NCI-H2107 (cell line): ENCODE measurements at regions not wholly inside any gene's neighbourhood (a gene's known extent, or its start where the extent isn't known, plus 50 kb on each side); places are given as distances from the start of the nearest gene placed in this dataset.

Source experiments
- DNase-seq: peaks from one replicate; lab custom pipeline; 2025; lab: John Stamatoyannopoulos, UW

GRCh38 chr16:51321251-51321650 is 170.2 kb upstream of the SALL1 start:
- no peak for DNase-seq

GRCh38 chr16:51317575-51317974 is 166.5 kb upstream of the SALL1 start:
- no peak for DNase-seq

GRCh38 chr16:51313198-51313597 is 162.1 kb upstream of the SALL1 start:
- no peak for DNase-seq

- no peak for DNase-seq
These were observed 161.5 kb upstream of the SALL1 start for GRCh38 chr16:51312363-51313150.

GRCh38 chr16:51310159-51310558 is 159.1 kb upstream of the SALL1 start:
- no peak for DNase-seq

- no peak for DNase-seq
These were observed 156.0 kb upstream of the SALL1 start for GRCh38 chr16:51306886-51307595.

- DNase-seq: no peak
These were observed 155.0 kb upstream of the SALL1 start for GRCh38 chr16:51306116-51306515.

- no peak for DNase-seq
These were observed 154.3 kb upstream of the SALL1 start for GRCh38 chr16:51305337-51305736.

GRCh38 chr16:51302042-51302441 is 151.0 kb upstream of the SALL1 start:
- no peak for DNase-seq

GRCh38 chr16:51298800-51299199 is 147.7 kb upstream of the SALL1 start:
- DNase-seq: no peak

GRCh38 chr16:51290442-51291285 is 139.6 kb upstream of the SALL1 start:
- DNase-seq: no peak

- DNase-seq: no peak
These were observed 138.3 kb upstream of the SALL1 start for GRCh38 chr16:51289336-51289735.

- no peak for DNase-seq
These were observed 136.2 kb upstream of the SALL1 start for GRCh38 chr16:51287121-51287755.

GRCh38 chr16:51286272-51286671 is 135.2 kb upstream of the SALL1 start:
- DNase-seq: no peak

- DNase-seq: no peak
These were observed 125.3 kb upstream of the SALL1 start for GRCh38 chr16:51276336-51276735.

GRCh38 chr16:51272420-51272819 is 121.3 kb upstream of the SALL1 start:
- DNase-seq: no peak

- DNase-seq: no peak
These were observed 120.2 kb upstream of the SALL1 start for GRCh38 chr16:51271156-51271701.

GRCh38 chr16:51268237-51268636 is 117.2 kb upstream of the SALL1 start:
- DNase-seq: no peak

GRCh38 chr16:51267681-51268080 is 116.6 kb upstream of the SALL1 start:
- DNase-seq: no peak

GRCh38 chr16:51262428-51262827 is 111.4 kb upstream of the SALL1 start:
- DNase-seq: no peak

GRCh38 chr16:51261919-51262318 is 110.8 kb upstream of the SALL1 start:
- no peak for DNase-seq
